ENCODE measurements at regions not wholly inside any gene's neighbourhood (a gene's known extent, or its start where the extent isn't known, plus 50 kb on each side); places are given as distances from the start of the nearest gene placed in this dataset.

- Histone ChIP-seq H3K36me3 (replicated peaks; ENCODE audit: low read depth, low read length) (no peaks in the 10 kb centered on the region), H3K4me1 (ENCODE audit: low read length) (no peaks in the 10 kb centered on the region), H3K27ac (ENCODE audit: low read length) (no peak overlapping the region)
Observed at GRCh38 chr6:23518294-23518693, 607.7 kb upstream of the NRSN1 start.

DNA sequence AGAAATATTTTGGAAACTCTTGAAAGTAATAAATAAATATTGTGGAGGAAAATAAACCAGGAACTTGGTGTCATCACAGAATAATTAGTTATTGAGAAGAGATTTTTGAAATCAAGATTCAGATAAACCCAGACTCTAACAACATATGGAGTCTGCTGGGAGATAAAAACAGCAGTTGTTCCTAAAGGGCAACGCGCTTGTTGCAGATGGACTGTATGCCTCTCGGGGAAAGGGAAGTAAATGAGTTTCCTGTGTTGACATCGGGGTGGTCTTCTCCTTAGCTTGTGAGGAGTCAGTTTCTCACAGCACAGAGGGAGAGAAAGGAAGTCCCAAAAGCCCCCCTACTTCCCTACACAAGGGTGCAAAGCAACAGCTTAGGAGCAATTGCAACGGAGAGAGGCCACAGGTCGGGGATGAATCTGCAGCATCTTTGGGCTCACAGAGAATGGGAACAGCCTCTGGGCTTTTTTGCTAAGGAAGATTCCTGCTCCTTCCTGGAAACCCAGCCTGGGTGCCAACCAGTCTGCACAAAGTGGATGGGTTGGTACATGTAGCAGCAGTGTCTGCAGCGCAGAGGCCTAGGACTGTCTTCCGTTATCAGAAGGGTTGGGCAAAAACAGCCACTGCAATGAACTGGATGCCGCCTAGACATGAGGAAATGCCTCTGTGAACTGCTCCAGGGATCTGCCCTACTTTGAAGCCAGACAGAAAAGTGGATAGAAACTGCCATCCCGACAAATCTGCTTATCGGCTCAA, 603.0 kb upstream of the NRSN1 start:
- H3K36me3 ChIP-seq (replicated peaks; ENCODE audit: low read depth, low read length) = no peaks in the 10 kb centered on the region
- H3K4me1 ChIP-seq (ENCODE audit: low read length) = no peaks in the 10 kb centered on the region
- no peak overlapping the region for H3K27ac ChIP-seq (ENCODE audit: low read length)
- no peak overlapping the region for H3K9ac ChIP-seq (ENCODE audit: low read length)
- H3K27me3 ChIP-seq (ENCODE audit: low read depth, low read length) = no peaks in the 10 kb centered on the region
- H3K4me3 ChIP-seq (ENCODE audit: low read length) = no peak overlapping the region
- no peaks in the 10 kb centered on the region for H3K9me3 ChIP-seq (ENCODE audit: insufficient read depth, low read length)
- H2AFZ ChIP-seq (ENCODE audit: low read depth, low read length) = no peak overlapping the region
- H3K4me2 ChIP-seq (ENCODE audit: low read length) = no peak overlapping the region
- no peaks in the 10 kb centered on the region for H3K79me2 ChIP-seq (ENCODE audit: low read length)
- TF ChIP-seq CTCF (IDR thresholded peaks at IDR 0.05; ENCODE audit: low read depth, low read length) (no peak), EZH2phosphoT487 (IDR thresholded peaks at IDR 0.05; ENCODE audit: low read depth) (no peak)
- no peaks in the 10 kb centered on the region for H4K20me1 ChIP-seq (ENCODE audit: insufficient read depth, low read length)

More at GRCh38 chr6:23518294-23518693, 607.7 kb upstream of the NRSN1 start:
- H3K79me2 ChIP-seq (ENCODE audit: low read length) = no peaks in the 10 kb centered on the region
- H3K4me2 ChIP-seq (ENCODE audit: low read length) = no peak overlapping the region
- no peaks in the 10 kb centered on the region for H3K27me3 ChIP-seq (ENCODE audit: low read depth, low read length)
- no peak overlapping the region for H2AFZ ChIP-seq (ENCODE audit: low read depth, low read length)
- TF ChIP-seq EZH2phosphoT487 (IDR thresholded peaks at IDR 0.05; ENCODE audit: low read depth) = no peak
- no peak for TF ChIP-seq CTCF (IDR thresholded peaks at IDR 0.05; ENCODE audit: low read depth, low read length)
- H3K4me3 ChIP-seq (ENCODE audit: low read length) = no peak overlapping the region
- no peaks in the 10 kb centered on the region for H3K9me3 ChIP-seq (ENCODE audit: insufficient read depth, low read length)
- no peaks in the 10 kb centered on the region for H4K20me1 ChIP-seq (ENCODE audit: insufficient read depth, low read length)
- no peak overlapping the region for H3K9ac ChIP-seq (ENCODE audit: low read length)

DNA sequence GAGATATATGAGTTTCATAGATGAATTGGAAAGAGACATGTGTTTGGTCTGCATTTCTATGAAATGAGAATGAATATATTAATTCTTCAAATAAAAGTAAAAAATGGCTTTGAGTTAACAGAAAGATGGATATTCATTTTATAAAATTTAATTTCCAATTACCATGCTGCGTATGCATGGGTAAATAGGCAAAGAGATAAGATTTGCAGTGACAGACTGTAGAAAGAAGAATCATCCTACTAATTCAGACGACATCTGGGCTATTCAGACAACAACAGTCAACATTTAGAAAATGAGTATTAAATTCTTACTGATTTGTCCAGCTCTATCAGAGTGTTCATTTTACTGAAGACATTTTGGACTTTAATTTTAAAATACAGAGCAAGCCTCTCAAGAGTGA, 602.2 kb upstream of the NRSN1 start:
- Histone ChIP-seq H3K4me3 (ENCODE audit: low read length) (no peak overlapping the region), H2AFZ (ENCODE audit: low read depth, low read length) (no peak overlapping the region), H3K79me2 (ENCODE audit: low read length) (no peaks in the 10 kb centered on the region), H3K4me2 (ENCODE audit: low read length) (no peak overlapping the region), H3K4me1 (ENCODE audit: low read length) (no peaks in the 10 kb centered on the region), H3K27me3 (ENCODE audit: low read depth, low read length) (no peaks in the 10 kb centered on the region), H3K27ac (ENCODE audit: low read length) (no peak overlapping the region), H3K9me3 (ENCODE audit: insufficient read depth, low read length) (no peaks in the 10 kb centered on the region), H4K20me1 (ENCODE audit: insufficient read depth, low read length) (no peaks in the 10 kb centered on the region), H3K36me3 (replicated peaks; ENCODE audit: low read depth, low read length) (no peaks in the 10 kb centered on the region), H3K9ac (ENCODE audit: low read length) (no peak overlapping the region)
- TF ChIP-seq EZH2phosphoT487 (IDR thresholded peaks at IDR 0.05; ENCODE audit: low read depth) (no peak), CTCF (IDR thresholded peaks at IDR 0.05; ENCODE audit: low read depth, low read length) (no peak)

DNA sequence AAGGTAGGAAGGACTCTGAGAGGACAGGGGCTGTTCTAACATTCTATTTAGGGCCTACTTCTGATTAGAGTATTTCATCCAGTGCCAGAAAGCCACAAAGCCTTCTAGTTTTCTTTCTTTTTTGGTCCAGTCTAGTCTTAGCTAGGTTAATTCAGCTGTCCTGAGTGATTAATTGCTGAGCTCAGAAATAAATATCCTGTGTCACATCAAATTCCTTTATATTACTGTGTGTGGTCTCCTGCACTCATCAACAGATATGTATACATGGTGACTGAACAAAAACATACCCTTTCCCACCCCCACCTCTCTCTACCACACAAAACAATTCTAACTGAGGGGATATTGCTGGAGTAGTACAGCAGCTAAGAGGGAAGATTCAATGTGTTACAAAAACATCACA, 601.5 kb upstream of the NRSN1 start:
- Histone ChIP-seq H3K27me3 (ENCODE audit: low read depth, low read length) (no peaks in the 10 kb centered on the region), H3K9me3 (ENCODE audit: insufficient read depth, low read length) (no peaks in the 10 kb centered on the region), H3K79me2 (ENCODE audit: low read length) (no peaks in the 10 kb centered on the region), H2AFZ (ENCODE audit: low read depth, low read length) (no peak overlapping the region), H3K9ac (ENCODE audit: low read length) (no peak overlapping the region), H4K20me1 (ENCODE audit: insufficient read depth, low read length) (no peaks in the 10 kb centered on the region), H3K4me1 (ENCODE audit: low read length) (peaks cover 3% of the 10 kb centered on the region), H3K4me2 (ENCODE audit: low read length) (no peak overlapping the region), H3K36me3 (replicated peaks; ENCODE audit: low read depth, low read length) (peaks cover 3% of the 10 kb centered on the region), H3K27ac (ENCODE audit: low read length) (no peak overlapping the region), H3K4me3 (ENCODE audit: low read length) (no peak overlapping the region)
- TF ChIP-seq EZH2phosphoT487 (IDR thresholded peaks at IDR 0.05; ENCODE audit: low read depth) = no peak
- TF ChIP-seq CTCF (IDR thresholded peaks at IDR 0.05; ENCODE audit: low read depth, low read length) = no peak

All from OCI-LY3 (cell line).